IMR-90 (cell line): ENCODE measurements at regions not wholly inside any gene's neighbourhood (a gene's known extent, or its start where the extent isn't known, plus 50 kb on each side); places are given as distances from the start of the nearest gene placed in this dataset.

Source experiments
- ATAC-seq: fragments of 200-7000 bp; cut with Tn5 transposase; 2 replicates; pipeline ENCODE4 v1.9.1; 2020; ENCODE audit warnings: low read depth, mild to moderate bottlenecking, moderate library complexity
- BruUV-seq: library from RNA; stranded (reverse); fragments of 400-500 nt; replicated peaks from 2 replicates; lab custom pipeline; 2021; lab: Mats Ljungman, UMichigan
- CTCF ChIA-PET: fragments of 300-600 bp; formaldehyde crosslinking; extraction: SDS; loops from one replicate; lab custom pipeline; 2021; ENCODE audit warnings: antibody characterized with exemption; lab: Yijun Ruan, JAX
- POLR2A ChIA-PET: fragments of 300-600 bp; sonication (Branson Sonifier 250); formaldehyde crosslinking; loops from one replicate; lab custom pipeline; 2022; ENCODE audit warnings: antibody characterized with exemption; ENCODE audit not compliant: unreplicated experiment; lab: Charles Lee
- DNase-seq: peaks from one replicate; pipeline ENCODE4 v3.0.0; 2013
- H2AFZ ChIP-seq: replicated peaks from 2 replicates; pipeline ENCODE3; 2013; ENCODE audit warnings: low read length, mild to moderate bottlenecking; ENCODE audit not compliant: poor library complexity
- H2AK5ac ChIP-seq: 2 replicates; pipeline ENCODE4 v1.6.1; 2013; ENCODE audit warnings: low read depth, low read length, inconsistent platforms
- H2AK9ac ChIP-seq: replicated peaks from 2 replicates; pipeline ENCODE3; 2013; ENCODE audit warnings: mild to moderate bottlenecking, low read depth, low read length, moderate library complexity; ENCODE audit not compliant: poor library complexity
- H2BK120ac ChIP-seq: 2 replicates; pipeline ENCODE4 v1.6.1; 2013; ENCODE audit warnings: low read depth, low read length, inconsistent platforms
- H2BK15ac ChIP-seq: 3 replicates; pipeline ENCODE4 v1.6.1; 2013; ENCODE audit warnings: low read depth, low read length, inconsistent platforms
- H2BK20ac ChIP-seq: 2 replicates; pipeline ENCODE4 v1.6.1; 2013; ENCODE audit warnings: low read depth, mild to moderate bottlenecking, inconsistent platforms, low read length, moderate library complexity
- H2BK5ac ChIP-seq: 2 replicates; pipeline ENCODE4 v1.6.1; 2013; ENCODE audit warnings: mild to moderate bottlenecking, low read depth, low read length, inconsistent platforms; ENCODE audit not compliant: poor library complexity, severe bottlenecking
- H3K14ac ChIP-seq: replicated peaks from 2 replicates; pipeline ENCODE4 v1.6.1; 2013; ENCODE audit warnings: low read depth, low read length, inconsistent platforms
- H3K18ac ChIP-seq: 2 replicates; pipeline ENCODE4 v1.6.1; 2013; ENCODE audit warnings: low read depth, low read length, control low read depth
- H3K23ac ChIP-seq: 2 replicates; pipeline ENCODE4 v1.6.1; 2013; ENCODE audit warnings: low read depth, low read length, inconsistent platforms
- H3K27ac ChIP-seq: 2 replicates; pipeline ENCODE4 v1.5.1; 2013; ENCODE audit warnings: mild to moderate bottlenecking, control low read depth, low read length; ENCODE audit not compliant: insufficient read depth
- H3K27me3 ChIP-seq: 2 replicates; pipeline ENCODE4 v1.6.1; 2013; ENCODE audit warnings: low read length; ENCODE audit not compliant: control insufficient read depth, insufficient read depth
- H3K36me3 ChIP-seq: 2 replicates; pipeline ENCODE4 v1.6.1; 2013; ENCODE audit warnings: low read length, mixed read lengths; ENCODE audit not compliant: control insufficient read depth, insufficient read depth
- H3K4ac ChIP-seq: 2 replicates; pipeline ENCODE4 v1.6.1; 2013; ENCODE audit warnings: low read depth, low read length, inconsistent platforms
- H3K4me1 ChIP-seq: 2 replicates; pipeline ENCODE4 v1.6.1; 2013; ENCODE audit warnings: low read length, mixed read lengths; ENCODE audit not compliant: control insufficient read depth, insufficient read depth
- H3K4me2 ChIP-seq: 2 replicates; pipeline ENCODE4 v1.6.1; 2013; ENCODE audit warnings: low read depth, mild to moderate bottlenecking, control low read depth, low read length, moderate library complexity
- H3K4me3 ChIP-seq: 2 replicates; pipeline ENCODE4 v1.5.1; 2013; ENCODE audit warnings: low read depth, mild to moderate bottlenecking, control low read depth, low read length, moderate library complexity; ENCODE audit not compliant: insufficient read depth
- H3K56ac ChIP-seq: 2 replicates; pipeline ENCODE4 v1.6.1; 2013; ENCODE audit warnings: low read length, inconsistent platforms; ENCODE audit not compliant: insufficient read depth; ENCODE audit errors: extremely low read depth
- H3K79me1 ChIP-seq, 2 experiments: 2 replicates each; pipeline ENCODE4 v1.6.1; 2013; ENCODE audit warnings: low read length in 2 of 2, inconsistent platforms in 1 of 2, low read depth in 1 of 2
- H3K9ac ChIP-seq: 2 replicates; pipeline ENCODE4 v1.6.1; 2013; ENCODE audit warnings: low read depth, low read length, control low read depth
- H3K9me1 ChIP-seq: 2 replicates; pipeline ENCODE4 v1.6.1; 2013; ENCODE audit warnings: low read length, inconsistent platforms; ENCODE audit not compliant: insufficient read depth
- H3K9me3 ChIP-seq: 2 replicates; pipeline ENCODE4 v1.6.1; 2013; ENCODE audit warnings: low read length; ENCODE audit not compliant: control insufficient read depth, insufficient read depth
- H4K20me1 ChIP-seq: 2 replicates; pipeline ENCODE4 v1.6.1; 2013; ENCODE audit warnings: low read length, inconsistent platforms; ENCODE audit not compliant: insufficient read depth
- H4K5ac ChIP-seq: 2 replicates; pipeline ENCODE4 v1.6.1; 2013; ENCODE audit warnings: mild to moderate bottlenecking, low read depth, low read length, control low read depth
- H4K8ac ChIP-seq, 2 experiments: 2 replicates each; pipeline ENCODE4 v1.6.1; 2013; ENCODE audit warnings: low read depth in 2 of 2, low read length in 2 of 2, control low read depth in 1 of 2, inconsistent platforms in 1 of 2
- H4K91ac ChIP-seq: 2 replicates; pipeline ENCODE4 v1.6.1; 2013; ENCODE audit warnings: low read depth, low read length, inconsistent platforms; ENCODE audit not compliant: insufficient read depth
- CEBPB ChIP-seq: IDR thresholded peaks from 2 replicates; pipeline ENCODE4 v1.6.1; 2012; ENCODE audit warnings: low read depth, low read length, improper control_type of control experiment
- CHD1 ChIP-seq: IDR thresholded peaks from 2 replicates; pipeline ENCODE4 v1.6.1; 2012; ENCODE audit warnings: low read depth, low read length, improper control_type of control experiment
- MAFK ChIP-seq: IDR thresholded peaks from 2 replicates; pipeline ENCODE4 v1.6.1; 2012; ENCODE audit warnings: low read depth, low read length, improper control_type of control experiment
- NFE2L2 ChIP-seq: fragments of 150-350 bp; IDR thresholded peaks from 2 replicates; pipeline ENCODE4 v1.6.1; 2016; ENCODE audit warnings: low read depth, mild to moderate bottlenecking, low read length
- RAD21 ChIP-seq: IDR thresholded peaks from 2 replicates; pipeline ENCODE4 v1.6.1; 2012; ENCODE audit warnings: low read length, improper control_type of control experiment
- RFX5 ChIP-seq: IDR thresholded peaks from 2 replicates; pipeline ENCODE4 v1.8.0; 2012; ENCODE audit warnings: low read depth, mild to moderate bottlenecking, low read length, moderate library complexity
- SMC3 ChIP-seq: fragments of 150-350 bp; IDR thresholded peaks from 2 replicates; pipeline ENCODE4 v1.6.1; 2016; ENCODE audit warnings: low read depth, mild to moderate bottlenecking, antibody characterized with exemption, low read length, moderate library complexity
- dilution Hi-C: fragments of 300-500 bp; cut with HindIII; formaldehyde crosslinking; loops from one replicate; pipeline ENCODE4 v1.14.3; 2018; ENCODE audit warnings: low sequenced_read_pairs; ENCODE audit not compliant: unreplicated experiment
- in situ Hi-C: fragments of 300-500 bp; cut with MboI; formaldehyde crosslinking; loops from 3 replicates; pipeline ENCODE4 v1.14.3; 2019; ENCODE audit warnings: low sequenced_read_pairs, inconsistent platforms, mixed read lengths
- intact Hi-C: fragments of 100-400 bp; cut with micrococcal nuclease; formaldehyde crosslinking; loops from 2 replicates; pipeline ENCODE4 v1.10.0; 2022
- TF ChIP-seq, protein P1 (sequence below): fragments of 150-350 bp; IDR thresholded peaks from 2 replicates; pipeline ENCODE4 v1.6.1; 2016; ENCODE audit warnings: low read depth, mild to moderate bottlenecking, low read length, moderate library complexity, borderline replicate concordance
- TF ChIP-seq, protein P2 (sequence below): fragments of 150-350 bp; IDR thresholded peaks from 2 replicates; pipeline ENCODE4 v1.6.1; 2017; ENCODE audit warnings: mild to moderate bottlenecking, antibody characterized with exemption, low read length, low read depth
- TF ChIP-seq, protein P3 (sequence below): conservative IDR thresholded peaks from 2 replicates; pipeline ENCODE4 v1.5.1; 2012; ENCODE audit warnings: mild to moderate bottlenecking, low read depth, low read length, improper control_type of control experiment

DNA sequence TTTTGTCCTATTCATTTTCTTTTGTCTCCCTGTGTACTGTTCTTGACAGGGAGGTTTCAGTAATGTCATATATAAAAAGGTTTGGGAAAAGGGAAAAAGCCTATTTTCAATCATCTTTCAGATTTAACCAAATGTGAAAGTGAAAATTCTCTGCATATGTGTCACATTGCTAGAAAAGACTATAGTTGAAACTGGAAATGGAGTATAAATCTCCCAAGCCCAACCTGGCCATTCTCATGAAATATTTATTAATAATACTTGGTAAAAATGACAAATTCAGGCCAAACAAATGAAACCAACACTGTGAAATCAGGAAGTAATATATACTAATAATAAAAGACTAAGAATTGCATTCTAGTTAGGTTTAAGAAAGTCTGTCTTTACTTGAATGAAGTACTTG lies 1129.2 kb downstream of the SLC16A7 start:
- intact Hi-C loops = no loop called here
- no peak overlapping the region for H3K9ac ChIP-seq
- no peak for ATAC-seq

More for the DNA sequence above, 1129.2 kb downstream of the SLC16A7 start:
- Histone ChIP-seq H4K8ac (no peak overlapping the region), H2AK9ac (no peak overlapping the region), H2BK20ac (no peak overlapping the region), H3K9me1 (no peaks in the 10 kb centered on the region), H3K4me3 (no peak overlapping the region), H2BK5ac (no peak overlapping the region), H3K23ac (no peak overlapping the region), H2BK120ac (no peak overlapping the region), H2BK15ac (no peak overlapping the region), H2AK5ac (no peak overlapping the region), H3K27ac (no peak overlapping the region), H3K56ac (no peak overlapping the region), H3K79me1 (no peaks in the 10 kb centered on the region), H4K5ac (no peak overlapping the region), H3K27me3 (no peaks in the 10 kb centered on the region), H3K4me2 (no peak overlapping the region), H4K91ac (no peak overlapping the region), H3K4ac (no peak overlapping the region), H3K4me1 (no peaks in the 10 kb centered on the region), H4K20me1 (no peaks in the 10 kb centered on the region), H3K18ac (no peak overlapping the region), H3K9me3 (no peaks in the 10 kb centered on the region), H3K36me3 (no peaks in the 10 kb centered on the region), H2AFZ (no peak overlapping the region), H3K14ac (no peak overlapping the region)
- TF ChIP-seq, protein P1, sequence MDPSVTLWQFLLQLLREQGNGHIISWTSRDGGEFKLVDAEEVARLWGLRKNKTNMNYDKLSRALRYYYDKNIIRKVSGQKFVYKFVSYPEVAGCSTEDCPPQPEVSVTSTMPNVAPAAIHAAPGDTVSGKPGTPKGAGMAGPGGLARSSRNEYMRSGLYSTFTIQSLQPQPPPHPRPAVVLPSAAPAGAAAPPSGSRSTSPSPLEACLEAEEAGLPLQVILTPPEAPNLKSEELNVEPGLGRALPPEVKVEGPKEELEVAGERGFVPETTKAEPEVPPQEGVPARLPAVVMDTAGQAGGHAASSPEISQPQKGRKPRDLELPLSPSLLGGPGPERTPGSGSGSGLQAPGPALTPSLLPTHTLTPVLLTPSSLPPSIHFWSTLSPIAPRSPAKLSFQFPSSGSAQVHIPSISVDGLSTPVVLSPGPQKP = no peak
- TF ChIP-seq RFX5 (no peak), CEBPB (no peak), CHD1 (no peak), MAFK (no peak), NFE2L2 (no peak), SMC3 (no peak), RAD21 (no peak)
- TF ChIP-seq, protein P2, sequence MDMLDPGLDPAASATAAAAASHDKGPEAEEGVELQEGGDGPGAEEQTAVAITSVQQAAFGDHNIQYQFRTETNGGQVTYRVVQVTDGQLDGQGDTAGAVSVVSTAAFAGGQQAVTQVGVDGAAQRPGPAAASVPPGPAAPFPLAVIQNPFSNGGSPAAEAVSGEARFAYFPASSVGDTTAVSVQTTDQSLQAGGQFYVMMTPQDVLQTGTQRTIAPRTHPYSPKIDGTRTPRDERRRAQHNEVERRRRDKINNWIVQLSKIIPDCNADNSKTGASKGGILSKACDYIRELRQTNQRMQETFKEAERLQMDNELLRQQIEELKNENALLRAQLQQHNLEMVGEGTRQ = no peak
- TF ChIP-seq, protein P3, sequence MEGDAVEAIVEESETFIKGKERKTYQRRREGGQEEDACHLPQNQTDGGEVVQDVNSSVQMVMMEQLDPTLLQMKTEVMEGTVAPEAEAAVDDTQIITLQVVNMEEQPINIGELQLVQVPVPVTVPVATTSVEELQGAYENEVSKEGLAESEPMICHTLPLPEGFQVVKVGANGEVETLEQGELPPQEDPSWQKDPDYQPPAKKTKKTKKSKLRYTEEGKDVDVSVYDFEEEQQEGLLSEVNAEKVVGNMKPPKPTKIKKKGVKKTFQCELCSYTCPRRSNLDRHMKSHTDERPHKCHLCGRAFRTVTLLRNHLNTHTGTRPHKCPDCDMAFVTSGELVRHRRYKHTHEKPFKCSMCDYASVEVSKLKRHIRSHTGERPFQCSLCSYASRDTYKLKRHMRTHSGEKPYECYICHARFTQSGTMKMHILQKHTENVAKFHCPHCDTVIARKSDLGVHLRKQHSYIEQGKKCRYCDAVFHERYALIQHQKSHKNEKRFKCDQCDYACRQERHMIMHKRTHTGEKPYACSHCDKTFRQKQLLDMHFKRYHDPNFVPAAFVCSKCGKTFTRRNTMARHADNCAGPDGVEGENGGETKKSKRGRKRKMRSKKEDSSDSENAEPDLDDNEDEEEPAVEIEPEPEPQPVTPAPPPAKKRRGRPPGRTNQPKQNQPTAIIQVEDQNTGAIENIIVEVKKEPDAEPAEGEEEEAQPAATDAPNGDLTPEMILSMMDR = no peak
- ChIA-PET CTCF (no interaction called here), POLR2A (no interaction called here)
- in situ Hi-C loops = no loop called here
- dilution Hi-C loops = no loop called here
- DNase-seq = no peak
- no TSS peak for BruUV-seq
